ENCODE measurements at regions not wholly inside any gene's neighbourhood (a gene's known extent, or its start where the extent isn't known, plus 50 kb on each side); places are given as distances from the start of the nearest gene placed in this dataset.

DNA sequence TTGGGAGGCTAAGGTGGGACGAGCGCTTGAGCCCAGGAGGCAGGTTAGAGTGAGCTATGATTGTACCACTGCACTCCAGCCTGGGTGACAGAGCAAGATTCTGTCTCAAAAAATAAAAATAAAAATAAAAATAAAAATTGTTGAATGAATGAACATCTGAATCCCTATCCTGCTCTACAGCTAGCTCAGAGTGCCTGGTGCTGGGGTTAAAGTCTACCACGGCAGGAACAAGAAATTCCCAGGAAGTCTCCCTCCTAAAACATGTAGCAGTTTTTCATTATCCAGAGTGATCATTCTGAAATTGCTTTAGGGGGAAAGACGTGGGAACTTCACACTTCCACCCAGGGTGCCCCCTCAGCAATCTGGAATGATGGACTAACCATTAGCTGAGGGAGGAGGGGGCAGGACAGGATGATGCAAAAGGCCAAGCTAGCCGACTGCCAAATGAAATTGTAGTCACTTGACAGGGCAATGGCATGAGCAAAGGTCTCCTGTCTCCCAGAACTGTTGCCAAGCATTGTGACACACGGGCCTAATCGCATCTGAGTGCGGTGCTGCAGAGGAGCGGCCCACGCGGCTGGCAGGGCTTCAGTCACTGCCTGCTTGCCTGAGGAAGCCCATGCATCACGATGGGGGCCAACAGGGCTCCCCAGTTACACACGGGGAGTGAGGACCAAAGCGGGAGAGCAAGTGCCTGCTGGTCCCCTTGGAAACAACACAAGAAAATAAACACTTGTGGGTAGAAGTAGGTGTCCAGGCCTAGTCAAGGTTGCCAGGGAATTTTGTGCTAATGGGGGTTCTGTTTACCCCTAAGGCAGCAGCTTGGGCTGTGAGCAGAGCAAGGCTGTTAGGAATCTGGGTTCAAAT, 85.7 kb downstream of the NENF start:
- no peaks in the 10 kb centered on the region for H3K79me2 ChIP-seq (ENCODE audit: insufficient read depth, low read length)
- TF ChIP-seq EZH2phosphoT487 (IDR thresholded peaks at IDR 0.05; ENCODE audit: borderline replicate concordance) = no peak
- peaks cover 5% of the 10 kb centered on the region for H3K27me3 ChIP-seq (ENCODE audit: insufficient read depth, low read length, poor library complexity, severe bottlenecking)
- no peaks in the 10 kb centered on the region for H4K20me1 ChIP-seq (ENCODE audit: insufficient read depth, low read length, poor library complexity, severe bottlenecking)
- no peaks in the 10 kb centered on the region for H3K9me2 ChIP-seq (replicated peaks; ENCODE audit: low read depth, low read length)
- no peaks in the 10 kb centered on the region for H3K36me3 ChIP-seq (ENCODE audit: insufficient read depth, low read length)
- no peak overlapping the region for H3K4me3 ChIP-seq (ENCODE audit: low read length, poor library complexity, severe bottlenecking)
- no peak overlapping the region for H2AFZ ChIP-seq (ENCODE audit: low read length)
- no peak overlapping the region for H3K4me2 ChIP-seq (ENCODE audit: low read depth, low read length, poor library complexity, severe bottlenecking)
- no peaks in the 10 kb centered on the region for H3K9me3 ChIP-seq (ENCODE audit: insufficient read depth, low read depth, low read length)
- no peak overlapping the region for H3K9ac ChIP-seq (ENCODE audit: low read depth, low read length, poor library complexity, severe bottlenecking)
- H3F3A ChIP-seq (ENCODE audit: low read depth) = no peaks in the 10 kb centered on the region
- no peaks in the 10 kb centered on the region for H3K4me1 ChIP-seq (ENCODE audit: insufficient read depth, low read length, poor library complexity, severe bottlenecking)

DNA sequence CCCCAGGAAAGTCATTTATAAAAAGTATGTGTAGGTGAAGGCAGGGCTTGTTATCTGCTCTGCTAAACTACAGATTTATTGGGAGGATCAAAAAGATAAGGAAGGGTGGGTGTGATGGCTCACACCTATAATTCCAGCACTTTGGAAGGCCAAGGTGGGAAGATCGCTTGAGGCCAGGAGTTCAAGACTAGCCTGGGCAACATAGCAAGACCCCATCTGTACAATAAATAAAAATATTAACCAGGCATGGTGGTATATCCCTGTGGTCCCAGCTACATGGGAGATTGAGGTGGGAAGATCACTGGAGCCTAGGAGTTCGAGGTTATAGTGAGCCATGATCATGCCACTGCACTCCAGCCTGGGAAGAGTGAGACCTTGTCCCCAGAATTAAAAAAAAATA, 86.4 kb downstream of the NENF start:
- Histone ChIP-seq H3K36me3 (ENCODE audit: insufficient read depth, low read length) (no peaks in the 10 kb centered on the region), H3K4me3 (ENCODE audit: low read length, poor library complexity, severe bottlenecking) (no peak overlapping the region), H3K9me3 (ENCODE audit: insufficient read depth, low read depth, low read length) (no peaks in the 10 kb centered on the region), H3K4me2 (ENCODE audit: low read depth, low read length, poor library complexity, severe bottlenecking) (no peak overlapping the region), H3K79me2 (ENCODE audit: insufficient read depth, low read length) (no peaks in the 10 kb centered on the region), H3K9ac (ENCODE audit: low read depth, low read length, poor library complexity, severe bottlenecking) (no peak overlapping the region), H3K27me3 (ENCODE audit: insufficient read depth, low read length, poor library complexity, severe bottlenecking) (peaks cover 5% of the 10 kb centered on the region), H3F3A (ENCODE audit: low read depth) (no peaks in the 10 kb centered on the region), H3K9me2 (replicated peaks; ENCODE audit: low read depth, low read length) (no peaks in the 10 kb centered on the region), H2AFZ (ENCODE audit: low read length) (no peak overlapping the region), H4K20me1 (ENCODE audit: insufficient read depth, low read length, poor library complexity, severe bottlenecking) (no peaks in the 10 kb centered on the region), H3K4me1 (ENCODE audit: insufficient read depth, low read length, poor library complexity, severe bottlenecking) (no peaks in the 10 kb centered on the region)
- TF ChIP-seq, protein P1, sequence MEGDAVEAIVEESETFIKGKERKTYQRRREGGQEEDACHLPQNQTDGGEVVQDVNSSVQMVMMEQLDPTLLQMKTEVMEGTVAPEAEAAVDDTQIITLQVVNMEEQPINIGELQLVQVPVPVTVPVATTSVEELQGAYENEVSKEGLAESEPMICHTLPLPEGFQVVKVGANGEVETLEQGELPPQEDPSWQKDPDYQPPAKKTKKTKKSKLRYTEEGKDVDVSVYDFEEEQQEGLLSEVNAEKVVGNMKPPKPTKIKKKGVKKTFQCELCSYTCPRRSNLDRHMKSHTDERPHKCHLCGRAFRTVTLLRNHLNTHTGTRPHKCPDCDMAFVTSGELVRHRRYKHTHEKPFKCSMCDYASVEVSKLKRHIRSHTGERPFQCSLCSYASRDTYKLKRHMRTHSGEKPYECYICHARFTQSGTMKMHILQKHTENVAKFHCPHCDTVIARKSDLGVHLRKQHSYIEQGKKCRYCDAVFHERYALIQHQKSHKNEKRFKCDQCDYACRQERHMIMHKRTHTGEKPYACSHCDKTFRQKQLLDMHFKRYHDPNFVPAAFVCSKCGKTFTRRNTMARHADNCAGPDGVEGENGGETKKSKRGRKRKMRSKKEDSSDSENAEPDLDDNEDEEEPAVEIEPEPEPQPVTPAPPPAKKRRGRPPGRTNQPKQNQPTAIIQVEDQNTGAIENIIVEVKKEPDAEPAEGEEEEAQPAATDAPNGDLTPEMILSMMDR (conservative IDR thresholded peaks at IDR 0.05; ENCODE audit: low read length) = no peak
- no peak for TF ChIP-seq EZH2phosphoT487 (IDR thresholded peaks at IDR 0.05; ENCODE audit: borderline replicate concordance)

DNA sequence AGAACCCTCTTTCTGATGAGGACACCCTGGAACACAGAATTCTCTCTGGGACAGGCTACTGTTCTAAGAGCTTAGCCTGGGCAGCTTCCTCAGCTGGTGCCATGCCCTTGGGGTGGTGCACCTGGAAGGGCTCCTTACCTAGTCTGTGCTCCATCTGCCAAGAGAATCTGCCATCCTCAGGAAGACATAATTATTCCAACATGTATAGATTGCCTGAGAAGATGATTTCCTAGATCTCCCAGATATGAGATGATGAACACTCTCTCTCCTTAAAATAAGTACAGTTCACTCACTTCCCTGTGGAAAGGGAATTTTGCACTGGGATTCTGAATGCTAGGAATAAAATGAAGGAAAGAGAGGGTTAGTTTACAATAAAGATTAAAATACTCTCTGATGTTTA, 87.6 kb downstream of the NENF start:
- H3K79me2 ChIP-seq (ENCODE audit: insufficient read depth, low read length) = no peaks in the 10 kb centered on the region
- H3K9me3 ChIP-seq (ENCODE audit: insufficient read depth, low read depth, low read length) = no peaks in the 10 kb centered on the region
- peaks cover 5% of the 10 kb centered on the region for H3K27me3 ChIP-seq (ENCODE audit: insufficient read depth, low read length, poor library complexity, severe bottlenecking)
- no peak overlapping the region for H3K4me3 ChIP-seq (ENCODE audit: low read length, poor library complexity, severe bottlenecking)
- H3K9ac ChIP-seq (ENCODE audit: low read depth, low read length, poor library complexity, severe bottlenecking) = no peak overlapping the region
- no peaks in the 10 kb centered on the region for H3K9me2 ChIP-seq (replicated peaks; ENCODE audit: low read depth, low read length)
- no peak overlapping the region for H2AFZ ChIP-seq (ENCODE audit: low read length)
- TF ChIP-seq EZH2phosphoT487 (IDR thresholded peaks at IDR 0.05; ENCODE audit: borderline replicate concordance) = no peak
- TF ChIP-seq, protein P1 (conservative IDR thresholded peaks at IDR 0.05; ENCODE audit: low read length) = no peak
- no peak overlapping the region for H3K4me2 ChIP-seq (ENCODE audit: low read depth, low read length, poor library complexity, severe bottlenecking)
- H3K4me1 ChIP-seq (ENCODE audit: insufficient read depth, low read length, poor library complexity, severe bottlenecking) = no peaks in the 10 kb centered on the region
- H4K20me1 ChIP-seq (ENCODE audit: insufficient read depth, low read length, poor library complexity, severe bottlenecking) = no peaks in the 10 kb centered on the region
- H3F3A ChIP-seq (ENCODE audit: low read depth) = no peaks in the 10 kb centered on the region
- no peaks in the 10 kb centered on the region for H3K36me3 ChIP-seq (ENCODE audit: insufficient read depth, low read length)

- H4K20me1 ChIP-seq (ENCODE audit: insufficient read depth, low read length, poor library complexity, severe bottlenecking) = no peaks in the 10 kb centered on the region
- no peak overlapping the region for H3K4me2 ChIP-seq (ENCODE audit: low read depth, low read length, poor library complexity, severe bottlenecking)
- H3K27me3 ChIP-seq (ENCODE audit: insufficient read depth, low read length, poor library complexity, severe bottlenecking) = peaks cover 5% of the 10 kb centered on the region
- H3K4me1 ChIP-seq (ENCODE audit: insufficient read depth, low read length, poor library complexity, severe bottlenecking) = no peaks in the 10 kb centered on the region
- H3K9me2 ChIP-seq (replicated peaks; ENCODE audit: low read depth, low read length) = no peaks in the 10 kb centered on the region
- no peaks in the 10 kb centered on the region for H3K79me2 ChIP-seq (ENCODE audit: insufficient read depth, low read length)
- TF ChIP-seq EZH2phosphoT487 (IDR thresholded peaks at IDR 0.05; ENCODE audit: borderline replicate concordance) = no peak
- TF ChIP-seq, protein P1 (conservative IDR thresholded peaks at IDR 0.05; ENCODE audit: low read length) = no peak
- H3K9me3 ChIP-seq (ENCODE audit: insufficient read depth, low read depth, low read length) = no peaks in the 10 kb centered on the region
- H3K9ac ChIP-seq (ENCODE audit: low read depth, low read length, poor library complexity, severe bottlenecking) = no peak overlapping the region
- no peaks in the 10 kb centered on the region for H3K36me3 ChIP-seq (ENCODE audit: insufficient read depth, low read length)
- no peaks in the 10 kb centered on the region for H3F3A ChIP-seq (ENCODE audit: low read depth)
- no peak overlapping the region for H3K4me3 ChIP-seq (ENCODE audit: low read length, poor library complexity, severe bottlenecking)
- H2AFZ ChIP-seq (ENCODE audit: low read length) = no peak overlapping the region
Observed at GRCh38 chr1:212520746-212521145, 87.8 kb upstream of the ATF3 start.

Measured in Loucy (cell line).